GM10266 (cell line): ENCODE measurements at regions not wholly inside any gene's neighbourhood (a gene's known extent, or its start where the extent isn't known, plus 50 kb on each side); places are given as distances from the start of the nearest gene placed in this dataset.
"Not testable (repeated sequence)": the region's sequence is repeated elsewhere in the genome, so short reads cannot be mapped to it uniquely, and the experiment has no call there.

Source experiments
- DNase-seq: peaks from one replicate; pipeline ENCODE4 v3.0.0; 2012; ENCODE audit errors: extremely low spot score
- TF ChIP-seq, protein P1 (sequence below): IDR thresholded peaks from 2 replicates; pipeline ENCODE4 v1.5.1; 2012; ENCODE audit warnings: mild to moderate bottlenecking, low read depth; ENCODE audit not compliant: control insufficient read depth, insufficient read depth; ENCODE audit errors: missing control alignments

- TF ChIP-seq, protein P1, sequence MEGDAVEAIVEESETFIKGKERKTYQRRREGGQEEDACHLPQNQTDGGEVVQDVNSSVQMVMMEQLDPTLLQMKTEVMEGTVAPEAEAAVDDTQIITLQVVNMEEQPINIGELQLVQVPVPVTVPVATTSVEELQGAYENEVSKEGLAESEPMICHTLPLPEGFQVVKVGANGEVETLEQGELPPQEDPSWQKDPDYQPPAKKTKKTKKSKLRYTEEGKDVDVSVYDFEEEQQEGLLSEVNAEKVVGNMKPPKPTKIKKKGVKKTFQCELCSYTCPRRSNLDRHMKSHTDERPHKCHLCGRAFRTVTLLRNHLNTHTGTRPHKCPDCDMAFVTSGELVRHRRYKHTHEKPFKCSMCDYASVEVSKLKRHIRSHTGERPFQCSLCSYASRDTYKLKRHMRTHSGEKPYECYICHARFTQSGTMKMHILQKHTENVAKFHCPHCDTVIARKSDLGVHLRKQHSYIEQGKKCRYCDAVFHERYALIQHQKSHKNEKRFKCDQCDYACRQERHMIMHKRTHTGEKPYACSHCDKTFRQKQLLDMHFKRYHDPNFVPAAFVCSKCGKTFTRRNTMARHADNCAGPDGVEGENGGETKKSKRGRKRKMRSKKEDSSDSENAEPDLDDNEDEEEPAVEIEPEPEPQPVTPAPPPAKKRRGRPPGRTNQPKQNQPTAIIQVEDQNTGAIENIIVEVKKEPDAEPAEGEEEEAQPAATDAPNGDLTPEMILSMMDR, result no peak
Observed at GRCh38 chr10:42380926-42381547, 257.3 kb downstream of the ZNF33B start.

GRCh38 chr10:42367532-42368230 is 270.7 kb downstream of the ZNF33B start:
- peak; percentile 53 for DNase-seq
- TF ChIP-seq, protein P1, result no peak

More at GRCh38 chr10:42380926-42381547, 257.3 kb downstream of the ZNF33B start:
- DNase-seq, result no peak

- TF ChIP-seq, protein P1, result no peak
- no peak for DNase-seq
Observed at GRCh38 chr10:42351745-42352144, 286.6 kb downstream of the ZNF33B start.

DNA sequence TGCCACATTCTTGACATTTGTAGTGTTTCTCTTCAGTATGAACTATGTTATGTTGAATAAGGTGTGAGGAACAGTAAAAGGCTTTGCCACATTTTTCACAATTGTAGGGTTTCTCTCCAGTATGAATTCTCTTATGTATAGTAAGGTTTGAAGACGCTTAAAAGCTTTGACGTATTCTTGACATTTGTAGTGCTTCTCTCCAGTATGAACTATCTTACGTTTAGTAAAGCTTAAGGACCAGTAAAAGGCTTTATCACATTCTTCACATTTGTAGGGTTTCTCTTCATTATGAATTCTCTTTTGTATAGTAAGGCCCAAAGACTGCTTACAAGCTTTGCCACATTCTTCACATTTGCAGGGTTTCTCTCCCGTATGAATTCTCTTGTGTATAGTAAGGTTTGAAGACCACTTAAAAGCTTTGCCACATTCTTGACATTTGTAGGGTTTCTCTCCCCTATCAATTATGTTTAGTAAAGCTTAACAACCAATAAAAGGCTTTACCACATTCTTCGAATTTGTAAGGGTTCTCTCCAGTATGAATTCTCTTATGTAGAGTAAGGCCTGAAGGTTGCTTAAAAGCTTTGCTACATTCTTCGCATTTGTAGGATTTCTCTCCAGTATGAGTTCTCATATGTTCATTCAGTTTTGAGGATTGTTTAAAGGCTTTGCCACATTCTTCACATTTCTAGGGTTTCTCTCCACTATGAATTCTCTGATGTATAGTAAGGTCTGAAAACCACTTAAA is 301.6 kb downstream of the ZNF33B start:
- not testable (repeated sequence) for DNase-seq

- DNase-seq, result not testable (repeated sequence)
Observed at GRCh38 chr10:42335653-42336296, 302.6 kb downstream of the ZNF33B start.

GRCh38 chr10:42304341-42304740 is 334.0 kb downstream of the ZNF33B start:
- TF ChIP-seq, protein P1, result no peak
- DNase-seq, result no peak

GRCh38 chr10:42281896-42282295 is 356.5 kb downstream of the ZNF33B start:
- DNase-seq, result not testable (repeated sequence)

- not testable (repeated sequence) for DNase-seq
Observed at GRCh38 chr10:42269788-42270187, 368.6 kb downstream of the ZNF33B start.

DNA sequence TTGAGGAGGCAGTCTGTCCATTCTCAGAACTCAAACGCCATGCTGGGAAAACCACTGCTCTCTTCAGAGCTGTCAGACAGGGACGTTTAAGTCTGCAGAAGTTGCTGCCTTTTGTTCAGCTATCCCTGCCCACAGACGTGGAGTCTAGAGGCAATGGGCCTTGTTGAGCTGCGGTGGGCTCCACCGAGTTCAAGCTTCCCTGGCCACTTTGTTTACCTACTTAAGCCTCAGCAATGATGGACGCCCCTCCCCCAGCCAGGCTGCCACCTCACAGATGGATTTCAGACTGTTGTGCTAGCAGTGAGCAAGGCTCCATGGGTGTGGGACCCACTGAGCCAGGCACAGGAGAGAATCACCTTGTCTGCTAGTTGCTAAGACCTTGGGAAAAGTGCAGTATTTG is 375.1 kb downstream of the ZNF33B start:
- DNase-seq, result not testable (repeated sequence)

DNA sequence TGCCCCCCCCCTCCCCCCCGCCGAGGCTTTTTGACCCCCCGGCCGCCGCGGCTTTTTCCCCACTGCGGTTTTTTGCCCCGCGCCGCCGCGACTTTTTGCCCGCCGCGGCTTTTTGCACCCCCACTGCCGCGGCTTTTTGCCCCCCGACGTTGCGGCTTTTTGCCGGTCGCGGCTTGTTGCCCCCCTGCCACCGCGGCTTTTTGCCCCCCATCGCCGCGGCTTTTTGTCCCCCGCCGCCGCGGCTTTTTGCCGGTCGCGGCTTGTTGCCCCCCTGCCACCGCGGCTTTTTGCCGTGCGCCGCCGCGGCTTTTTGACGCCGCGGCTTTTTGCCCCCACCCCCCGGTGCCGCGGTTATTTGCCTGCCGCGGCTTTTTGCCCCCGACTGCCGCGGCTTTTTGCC is 395.4 kb downstream of the ZNF33B start:
- DNase-seq, result not testable (repeated sequence)
